ENCODE measurements at regions not wholly inside any gene's neighbourhood (a gene's known extent, or its start where the extent isn't known, plus 50 kb on each side); places are given as distances from the start of the nearest gene placed in this dataset.
"Not testable (repeated sequence)": the region's sequence is repeated elsewhere in the genome, so short reads cannot be mapped to it uniquely, and the experiment has no call there.

- Histone ChIP-seq H3K4me3 (ENCODE audit: low read length) (no peak overlapping the region), H3K4me1 (ENCODE audit: control insufficient read depth, insufficient read depth, low read length) (peaks cover 2% of the 10 kb centered on the region), H3K9me3 (ENCODE audit: control insufficient read depth, low read length) (no peaks in the 10 kb centered on the region), H3K27ac (ENCODE audit: low read length) (no peak overlapping the region), H3K27me3 (ENCODE audit: control insufficient read depth, insufficient read depth) (no peaks in the 10 kb centered on the region)
- intact Hi-C loops (cut with DNase I): no loop called here
- 65% methylated on average over 2 of the region's 2 CpGs for WGBS
- ATAC-seq (peak in 1 of 2 donors; percentile 39), DNase-seq (no peak)
Observed at GRCh38 chr12:47408171-47408871, 297.5 kb downstream of the RPAP3 start.

- Histone ChIP-seq H3K4me1 (ENCODE audit: control insufficient read depth, insufficient read depth, low read length) (peaks cover 2% of the 10 kb centered on the region), H3K27me3 (ENCODE audit: control insufficient read depth, insufficient read depth) (no peaks in the 10 kb centered on the region), H3K4me3 (ENCODE audit: low read length) (no peak overlapping the region), H3K9me3 (ENCODE audit: control insufficient read depth, low read length) (no peaks in the 10 kb centered on the region), H3K27ac (ENCODE audit: low read length) (no peak overlapping the region)
- intact Hi-C loops (cut with DNase I): no loop called here
- DNase-seq (no peak), ATAC-seq (no peak)
- WGBS: 42% methylated on average over 5 of the region's 5 CpGs
Observed at GRCh38 chr12:47407463-47408129, 298.2 kb downstream of the RPAP3 start.

GRCh38 chr12:47403681-47404080, 302.1 kb downstream of the RPAP3 start:
- intact Hi-C loops (cut with DNase I): no loop called here

GRCh38 chr12:47401196-47401595, 304.6 kb downstream of the RPAP3 start:
- 64% methylated on average over 3 of the region's 3 CpGs for WGBS
- DNase-seq; intact Hi-C loops (cut with DNase I); H3K9me3 ChIP-seq (ENCODE audit: control insufficient read depth, low read length); H3K4me3 ChIP-seq (ENCODE audit: low read length); ATAC-seq; H3K27me3 ChIP-seq (ENCODE audit: control insufficient read depth, insufficient read depth); H3K4me1 ChIP-seq (ENCODE audit: control insufficient read depth, insufficient read depth, low read length); H3K27ac ChIP-seq (ENCODE audit: low read length): not testable (repeated sequence)

More at GRCh38 chr12:47403681-47404080, 302.1 kb downstream of the RPAP3 start:
- H3K4me1 ChIP-seq (ENCODE audit: control insufficient read depth, insufficient read depth, low read length): peaks cover 2% of the 10 kb centered on the region
- DNase-seq (no peak), ATAC-seq (no peak)
- no peaks in the 10 kb centered on the region for H3K27me3 ChIP-seq (ENCODE audit: control insufficient read depth, insufficient read depth)
- no peaks in the 10 kb centered on the region for H3K9me3 ChIP-seq (ENCODE audit: control insufficient read depth, low read length)
- no peak overlapping the region for H3K27ac ChIP-seq (ENCODE audit: low read length)
- WGBS: 81% methylated on average over 1 of the region's 1 CpG
- no peak overlapping the region for H3K4me3 ChIP-seq (ENCODE audit: low read length)

- Histone ChIP-seq H3K4me1 (ENCODE audit: control insufficient read depth, insufficient read depth, low read length) (no peaks in the 10 kb centered on the region), H3K27ac (ENCODE audit: low read length) (no peak overlapping the region), H3K27me3 (ENCODE audit: control insufficient read depth, insufficient read depth) (no peaks in the 10 kb centered on the region), H3K9me3 (ENCODE audit: control insufficient read depth, low read length) (no peaks in the 10 kb centered on the region), H3K4me3 (ENCODE audit: low read length) (no peak overlapping the region)
- intact Hi-C loops (cut with DNase I): no loop called here
- WGBS: 81% methylated on average over 1 of the region's 1 CpG
- DNase-seq (no peak), ATAC-seq (no peak)
Observed at GRCh38 chr12:47400266-47400665, 305.6 kb downstream of the RPAP3 start.

- H3K27me3 ChIP-seq (ENCODE audit: control insufficient read depth, insufficient read depth): no peaks in the 10 kb centered on the region
- DNase-seq (peak in 1 of 3 donors; percentile 30), ATAC-seq (peak; percentile 48 to 61)
- H3K27ac ChIP-seq (ENCODE audit: low read length): no peak overlapping the region
- 67% methylated on average over 4 of the region's 4 CpGs for WGBS
- intact Hi-C loops (cut with DNase I): loop anchor here in 2 of 4 donors (5.0 to 10.0 kb wide), 2 partner anchors 363 to 365 kb away; no protein-coding TSS in a partner anchor
- no peaks in the 10 kb centered on the region for H3K4me1 ChIP-seq (ENCODE audit: control insufficient read depth, insufficient read depth, low read length)
- H3K4me3 ChIP-seq (ENCODE audit: low read length): no peak overlapping the region
- H3K9me3 ChIP-seq (ENCODE audit: control insufficient read depth, low read length): no peaks in the 10 kb centered on the region
Observed at GRCh38 chr12:47397664-47398281, 308.1 kb downstream of the RPAP3 start.

GRCh38 chr12:47396902-47397663, 308.7 kb downstream of the RPAP3 start:
- Histone ChIP-seq H3K27ac (ENCODE audit: low read length) (no peak overlapping the region), H3K27me3 (ENCODE audit: control insufficient read depth, insufficient read depth) (no peaks in the 10 kb centered on the region), H3K4me1 (ENCODE audit: control insufficient read depth, insufficient read depth, low read length) (no peaks in the 10 kb centered on the region), H3K4me3 (ENCODE audit: low read length) (no peak overlapping the region), H3K9me3 (ENCODE audit: control insufficient read depth, low read length) (no peaks in the 10 kb centered on the region)
- ATAC-seq: no peak
- intact Hi-C loops (cut with DNase I): loop anchor here in 2 of 4 donors (5.0 to 10.0 kb wide), 2 partner anchors 362 to 365 kb away; no protein-coding TSS in a partner anchor
- DNase-seq: no peak
- WGBS: 100% methylated on average over 1 of the region's 1 CpG

- no peak for DNase-seq
- Histone ChIP-seq H3K27me3 (ENCODE audit: control insufficient read depth, insufficient read depth) (no peaks in the 10 kb centered on the region), H3K27ac (ENCODE audit: low read length) (no peak overlapping the region), H3K4me3 (ENCODE audit: low read length) (no peak overlapping the region), H3K9me3 (ENCODE audit: control insufficient read depth, low read length) (no peaks in the 10 kb centered on the region), H3K4me1 (ENCODE audit: control insufficient read depth, insufficient read depth, low read length) (no peaks in the 10 kb centered on the region)
- WGBS: 79% methylated on average over 4 of the region's 4 CpGs
- ATAC-seq: no peak
- intact Hi-C loops (cut with DNase I): loop anchor here in 1 of 4 donors (10.0 kb wide), 1 partner anchor 359 kb away; no protein-coding TSS in a partner anchor
Observed at GRCh38 chr12:47394070-47394469, 311.8 kb downstream of the RPAP3 start.

- intact Hi-C loops (cut with DNase I): loop anchor here in 1 of 4 donors (10.0 kb wide), 1 partner anchor 359 kb away; no protein-coding TSS in a partner anchor
- ATAC-seq: no peak
- Histone ChIP-seq H3K27me3 (ENCODE audit: control insufficient read depth, insufficient read depth) (no peaks in the 10 kb centered on the region), H3K4me3 (ENCODE audit: low read length) (no peak overlapping the region), H3K27ac (ENCODE audit: low read length) (no peak overlapping the region), H3K9me3 (ENCODE audit: control insufficient read depth, low read length) (no peaks in the 10 kb centered on the region), H3K4me1 (ENCODE audit: control insufficient read depth, insufficient read depth, low read length) (no peaks in the 10 kb centered on the region)
- no peak for DNase-seq
- WGBS: 36% methylated on average over 4 of the region's 4 CpGs
Observed at GRCh38 chr12:47393403-47393790, 312.4 kb downstream of the RPAP3 start.

- Histone ChIP-seq H3K4me3 (ENCODE audit: low read length) (no peak overlapping the region), H3K4me1 (ENCODE audit: control insufficient read depth, insufficient read depth, low read length) (no peaks in the 10 kb centered on the region), H3K9me3 (ENCODE audit: control insufficient read depth, low read length) (no peaks in the 10 kb centered on the region), H3K27ac (ENCODE audit: low read length) (no peak overlapping the region), H3K27me3 (ENCODE audit: control insufficient read depth, insufficient read depth) (no peaks in the 10 kb centered on the region)
- intact Hi-C loops (cut with DNase I): loop anchor here in 1 of 4 donors (10.0 kb wide), 1 partner anchor 357 kb away; no protein-coding TSS in a partner anchor
- ATAC-seq (no peak), DNase-seq (no peak)
- WGBS: 76% methylated on average over 7 of the region's 7 CpGs
Observed at GRCh38 chr12:47391566-47391965, 311.8 kb upstream of the AMIGO2 start.

All from right cardiac atrium (tissue), 5 donors.